PC-3 (cell line): ENCODE measurements at regions not wholly inside any gene's neighbourhood (a gene's known extent, or its start where the extent isn't known, plus 50 kb on each side); places are given as distances from the start of the nearest gene placed in this dataset.
A peak's percentile ranks its signal among the peaks of the same experiment; 100 is the strongest.

Experiments used
- ATAC-seq: fragments of 200-7000 bp; cut with Tn5 transposase; 2 replicates; pipeline ENCODE4 v1.9.1; 2020; ENCODE audit warnings: mild to moderate bottlenecking, moderate library complexity
- BruUV-seq: library from RNA; stranded (reverse); fragments of 400-500 nt; replicated peaks from 2 replicates; lab custom pipeline; 2021; lab: Mats Ljungman, UMichigan
- CTCF ChIA-PET: fragments of 300-600 bp; sonication (Branson Sonifier 250); formaldehyde crosslinking; loops from one replicate; lab custom pipeline; 2022; ENCODE audit warnings: antibody characterized with exemption; lab: Charles Lee
- POLR2A ChIA-PET: fragments of 300-600 bp; sonication (Branson Sonifier 250); formaldehyde crosslinking; loops from one replicate; lab custom pipeline; 2022; ENCODE audit warnings: antibody characterized with exemption; ENCODE audit not compliant: unreplicated experiment; lab: Charles Lee
- DNase-seq: peaks from one replicate; pipeline ENCODE4 v3.0.0-alpha.2; 2015
- H2AFZ ChIP-seq: fragments of 300-600 bp; sonication (generic); 2 replicates; pipeline ENCODE4 v1.6.0; 2016; ENCODE audit warnings: antibody characterized with exemption, low read length
- H3F3A ChIP-seq: fragments of 300-600 bp; sonication (generic); one replicate; pipeline ENCODE4 v1.6.0; 2017; ENCODE audit warnings: antibody characterized with exemption, low read length, control low read depth, mild to moderate bottlenecking; ENCODE audit not compliant: unreplicated experiment
- H3K27ac ChIP-seq: fragments of 300-600 bp; sonication (generic); 2 replicates; pipeline ENCODE4 v1.5.1; 2016; ENCODE audit warnings: mild to moderate bottlenecking, low read length
- H3K27me3 ChIP-seq: fragments of 300-600 bp; sonication (generic); 2 replicates; pipeline ENCODE4 v1.6.1; 2016; ENCODE audit warnings: low read length, mixed read lengths
- H3K36me3 ChIP-seq: fragments of 300-600 bp; sonication (generic); 2 replicates; pipeline ENCODE4 v1.6.1; 2016; ENCODE audit warnings: low read depth, mixed run types, low read length, mixed read lengths
- H3K4me1 ChIP-seq: fragments of 300-600 bp; sonication (generic); 2 replicates; pipeline ENCODE4 v1.5.1; 2016; ENCODE audit warnings: low read length; ENCODE audit not compliant: insufficient read depth
- H3K4me2 ChIP-seq: fragments of 300-600 bp; sonication (generic); 2 replicates; pipeline ENCODE4 v1.6.0; 2016; ENCODE audit warnings: low read length
- H3K4me3 ChIP-seq: fragments of 300-600 bp; sonication (generic); 2 replicates; pipeline ENCODE4 v1.5.1; 2016; ENCODE audit warnings: mild to moderate bottlenecking, low read length, mixed read lengths
- H3K79me2 ChIP-seq: fragments of 300-600 bp; sonication (generic); 2 replicates; pipeline ENCODE4 v1.6.1; 2017; ENCODE audit warnings: low read length, mixed read lengths
- H3K9ac ChIP-seq: fragments of 300-600 bp; sonication (generic); 2 replicates; pipeline ENCODE4 v1.6.0; 2016; ENCODE audit warnings: mild to moderate bottlenecking, low read length
- H3K9me2 ChIP-seq: fragments of 300-600 bp; sonication (generic); replicated peaks from 2 replicates; pipeline ENCODE4 v1.6.1; 2016; ENCODE audit warnings: mixed run types, low read length, mixed read lengths
- H3K9me3 ChIP-seq: fragments of 300-600 bp; sonication (generic); 2 replicates; pipeline ENCODE4 v1.6.1; 2016; ENCODE audit warnings: low read length, mixed read lengths
- H4K20me1 ChIP-seq: fragments of 300-600 bp; sonication (generic); 2 replicates; pipeline ENCODE4 v1.6.1; 2016; ENCODE audit warnings: low read length, mixed read lengths
- EZH2 ChIP-seq: fragments of 300-600 bp; sonication (generic); IDR thresholded peaks from one replicate; pipeline ENCODE4 v1.6.1; 2017; ENCODE audit warnings: antibody characterized with exemption, mild to moderate bottlenecking, low read length; ENCODE audit not compliant: unreplicated experiment
- EZH2phosphoT487 ChIP-seq: fragments of 300-600 bp; sonication (generic); IDR thresholded peaks from 2 replicates; pipeline ENCODE4 v1.6.1; 2018; ENCODE audit warnings: mild to moderate bottlenecking, antibody characterized with exemption, low read length, borderline replicate concordance
- intact Hi-C: fragments of 100-400 bp; cut with micrococcal nuclease; formaldehyde crosslinking; loops from 2 replicates; pipeline ENCODE4 v1.9.0; 2023
- TF ChIP-seq, protein P1 (sequence below): fragments of 300-600 bp; sonication (generic); conservative IDR thresholded peaks from 2 replicates; pipeline ENCODE4 v1.5.1; 2017; ENCODE audit warnings: antibody characterized with exemption, low read depth, mild to moderate bottlenecking, low read length

DNA sequence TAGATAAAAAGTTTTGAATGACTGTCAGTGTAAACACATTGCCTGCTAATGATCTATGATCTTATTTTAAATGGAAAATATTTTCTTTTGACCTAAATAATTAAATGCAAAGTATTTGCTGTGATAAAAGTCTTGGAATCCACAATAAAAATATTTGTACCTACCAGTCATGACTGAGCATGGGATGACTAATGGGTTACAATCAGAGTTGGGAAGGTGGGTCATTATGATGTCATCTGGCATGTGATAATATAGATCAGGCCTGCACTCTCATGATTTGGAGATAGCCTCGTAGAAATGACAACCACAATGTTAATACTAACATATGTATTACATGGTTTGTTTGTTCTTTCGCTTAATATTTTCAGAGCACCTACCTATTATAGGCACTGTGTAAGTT lies 848.8 kb upstream of the KLHL29 start:
- Histone ChIP-seq H2AFZ (no peak overlapping the region), H4K20me1 (no peaks in the 10 kb centered on the region), H3K36me3 (no peaks in the 10 kb centered on the region), H3K4me1 (0 out of 2 replicates have a peak, but pooled peaks cover 4% of the 10 kb centered on the region), H3K4me3 (no peak overlapping the region), H3K9me3 (peaks cover 15% of the 10 kb centered on the region; the same call in 1 of the 2 replicates), H3K27me3 (no peaks in the 10 kb centered on the region), H3K9me2 (no peaks in the 10 kb centered on the region), H3F3A (no peaks in the 10 kb centered on the region), H3K79me2 (no peaks in the 10 kb centered on the region), H3K27ac (no peak overlapping the region), H3K4me2 (no peak overlapping the region), H3K9ac (no peak overlapping the region)
- DNase-seq (peak; percentile 66), ATAC-seq (peak; percentile 20; the same call in 1 of the 2 replicates)
- ChIA-PET CTCF (no interaction called here), POLR2A (no interaction called here)
- no TSS peak for BruUV-seq
- TF ChIP-seq EZH2phosphoT487, result no peak
- intact Hi-C loops, result no loop called here

DNA sequence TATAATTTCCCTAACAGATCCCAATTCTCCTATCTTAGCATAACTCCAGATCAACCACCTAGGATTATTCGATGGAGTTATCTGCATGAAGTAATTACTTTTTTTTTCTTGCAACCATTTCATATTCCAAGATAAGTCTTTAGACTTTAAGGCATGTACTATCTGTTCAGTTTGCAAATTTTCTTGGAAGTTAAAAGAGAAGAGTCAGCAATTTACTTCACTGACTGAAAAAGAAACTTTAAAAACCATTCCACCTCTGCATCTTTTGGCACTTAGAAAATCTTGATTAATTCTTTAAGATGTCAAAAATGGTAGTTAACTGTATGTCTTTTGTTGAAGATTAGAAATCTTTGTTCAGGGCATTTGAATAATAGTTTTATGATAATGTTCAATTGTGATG lies 830.5 kb upstream of the KLHL29 start:
- Histone ChIP-seq H3K4me3 (no peak overlapping the region), H3K9me3 (0 out of 2 replicates have a peak, but pooled peaks cover 11% of the 10 kb centered on the region), H3K27me3 (no peaks in the 10 kb centered on the region), H3K27ac (no peak overlapping the region), H3K79me2 (no peaks in the 10 kb centered on the region), H3K9me2 (no peaks in the 10 kb centered on the region), H3K36me3 (no peaks in the 10 kb centered on the region), H3F3A (no peaks in the 10 kb centered on the region), H3K4me2 (no peak overlapping the region), H3K4me1 (no peaks in the 10 kb centered on the region), H3K9ac (no peak overlapping the region), H4K20me1 (no peaks in the 10 kb centered on the region), H2AFZ (no peak overlapping the region)
- POLR2A ChIA-PET, result no interaction called here
- TF ChIP-seq EZH2, result no peak
- no peak for TF ChIP-seq EZH2phosphoT487
- TF ChIP-seq, protein P1, sequence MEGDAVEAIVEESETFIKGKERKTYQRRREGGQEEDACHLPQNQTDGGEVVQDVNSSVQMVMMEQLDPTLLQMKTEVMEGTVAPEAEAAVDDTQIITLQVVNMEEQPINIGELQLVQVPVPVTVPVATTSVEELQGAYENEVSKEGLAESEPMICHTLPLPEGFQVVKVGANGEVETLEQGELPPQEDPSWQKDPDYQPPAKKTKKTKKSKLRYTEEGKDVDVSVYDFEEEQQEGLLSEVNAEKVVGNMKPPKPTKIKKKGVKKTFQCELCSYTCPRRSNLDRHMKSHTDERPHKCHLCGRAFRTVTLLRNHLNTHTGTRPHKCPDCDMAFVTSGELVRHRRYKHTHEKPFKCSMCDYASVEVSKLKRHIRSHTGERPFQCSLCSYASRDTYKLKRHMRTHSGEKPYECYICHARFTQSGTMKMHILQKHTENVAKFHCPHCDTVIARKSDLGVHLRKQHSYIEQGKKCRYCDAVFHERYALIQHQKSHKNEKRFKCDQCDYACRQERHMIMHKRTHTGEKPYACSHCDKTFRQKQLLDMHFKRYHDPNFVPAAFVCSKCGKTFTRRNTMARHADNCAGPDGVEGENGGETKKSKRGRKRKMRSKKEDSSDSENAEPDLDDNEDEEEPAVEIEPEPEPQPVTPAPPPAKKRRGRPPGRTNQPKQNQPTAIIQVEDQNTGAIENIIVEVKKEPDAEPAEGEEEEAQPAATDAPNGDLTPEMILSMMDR, result no peak
- DNase-seq, result no peak
- no peak for ATAC-seq
- BruUV-seq, result no TSS peak
- intact Hi-C loops, result no loop called here
- CTCF ChIA-PET, result no interaction called here

DNA sequence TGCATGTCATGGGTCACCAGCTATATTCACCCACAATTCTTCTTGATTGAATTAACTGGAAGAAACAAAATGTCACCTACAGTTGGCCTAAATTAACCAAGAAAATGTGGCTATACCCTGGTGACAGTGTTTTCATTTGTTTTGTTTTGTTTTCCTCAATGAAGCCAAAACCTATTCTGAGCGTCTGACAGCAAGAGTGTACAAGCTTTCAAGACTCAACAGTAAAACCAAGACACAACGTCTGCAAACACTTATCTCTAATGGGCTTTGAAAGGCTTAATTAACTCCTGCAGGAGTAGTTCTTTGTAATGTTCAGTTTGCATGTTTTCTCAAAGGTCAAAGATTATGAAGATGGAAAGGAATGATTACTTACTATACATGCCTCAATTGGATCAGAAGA lies 827.6 kb upstream of the KLHL29 start:
- Histone ChIP-seq H3K9me2 (no peaks in the 10 kb centered on the region), H2AFZ (no peak overlapping the region), H3K4me2 (no peak overlapping the region), H3K9ac (no peak overlapping the region), H3K79me2 (no peaks in the 10 kb centered on the region), H3K4me1 (no peaks in the 10 kb centered on the region), H3K4me3 (no peak overlapping the region), H3F3A (no peaks in the 10 kb centered on the region), H3K9me3 (0 out of 2 replicates have a peak, but pooled peaks cover 11% of the 10 kb centered on the region), H3K27me3 (no peaks in the 10 kb centered on the region), H4K20me1 (no peaks in the 10 kb centered on the region), H3K36me3 (no peaks in the 10 kb centered on the region), H3K27ac (no peak overlapping the region)
- CTCF ChIA-PET, result no interaction called here
- POLR2A ChIA-PET, result no interaction called here
- DNase-seq, result no peak
- no peak for TF ChIP-seq EZH2phosphoT487
- TF ChIP-seq, protein P1, result no peak
- TF ChIP-seq EZH2, result no peak
- intact Hi-C loops, result no loop called here
- no TSS peak for BruUV-seq
- no peak for ATAC-seq
